Neural progenitor cell (in vitro differentiated cells): ENCODE measurements at regions not wholly inside any gene's neighbourhood (a gene's known extent, or its start where the extent isn't known, plus 50 kb on each side); places are given as distances from the start of the nearest gene placed in this dataset.

Source experiments
- EZH2 ChIP-seq: fragments of 200-600 bp; sonication (generic); IDR thresholded peaks from 2 replicates; pipeline ENCODE4 v1.6.1; 2017; ENCODE audit warnings: antibody characterized with exemption, mild to moderate bottlenecking, moderate library complexity
- EZH2phosphoT487 ChIP-seq: fragments of 200-600 bp; sonication (generic); IDR thresholded peaks from 2 replicates; pipeline ENCODE4 v1.6.1; 2017; ENCODE audit warnings: antibody characterized with exemption
- TF ChIP-seq, protein P1 (sequence below): fragments of 200-600 bp; sonication (generic); IDR thresholded peaks from 2 replicates; pipeline ENCODE4 v1.5.1; 2017; ENCODE audit warnings: antibody characterized with exemption, mild to moderate bottlenecking

DNA sequence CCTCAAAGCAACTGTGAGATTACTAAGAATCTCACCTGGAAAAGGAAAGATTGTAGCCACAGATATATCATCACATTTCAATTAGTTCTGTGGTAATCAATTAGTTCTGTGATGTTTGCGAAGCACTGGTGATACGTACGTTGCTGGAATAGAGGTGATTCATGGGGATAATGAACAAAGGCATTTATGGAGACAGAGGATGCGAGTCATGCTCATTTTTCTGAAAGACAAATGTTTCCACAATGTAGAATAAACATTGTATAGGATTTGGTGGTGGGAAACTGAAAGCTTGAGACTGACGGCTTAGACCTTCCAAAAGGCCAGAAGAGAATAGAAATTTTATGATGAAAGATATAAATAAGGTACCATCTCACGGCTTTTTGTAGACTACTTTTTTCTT, 507.3 kb upstream of the TYRP1 start:
- TF ChIP-seq, protein P1, sequence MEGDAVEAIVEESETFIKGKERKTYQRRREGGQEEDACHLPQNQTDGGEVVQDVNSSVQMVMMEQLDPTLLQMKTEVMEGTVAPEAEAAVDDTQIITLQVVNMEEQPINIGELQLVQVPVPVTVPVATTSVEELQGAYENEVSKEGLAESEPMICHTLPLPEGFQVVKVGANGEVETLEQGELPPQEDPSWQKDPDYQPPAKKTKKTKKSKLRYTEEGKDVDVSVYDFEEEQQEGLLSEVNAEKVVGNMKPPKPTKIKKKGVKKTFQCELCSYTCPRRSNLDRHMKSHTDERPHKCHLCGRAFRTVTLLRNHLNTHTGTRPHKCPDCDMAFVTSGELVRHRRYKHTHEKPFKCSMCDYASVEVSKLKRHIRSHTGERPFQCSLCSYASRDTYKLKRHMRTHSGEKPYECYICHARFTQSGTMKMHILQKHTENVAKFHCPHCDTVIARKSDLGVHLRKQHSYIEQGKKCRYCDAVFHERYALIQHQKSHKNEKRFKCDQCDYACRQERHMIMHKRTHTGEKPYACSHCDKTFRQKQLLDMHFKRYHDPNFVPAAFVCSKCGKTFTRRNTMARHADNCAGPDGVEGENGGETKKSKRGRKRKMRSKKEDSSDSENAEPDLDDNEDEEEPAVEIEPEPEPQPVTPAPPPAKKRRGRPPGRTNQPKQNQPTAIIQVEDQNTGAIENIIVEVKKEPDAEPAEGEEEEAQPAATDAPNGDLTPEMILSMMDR: no peak
- TF ChIP-seq EZH2: no peak
- no peak for TF ChIP-seq EZH2phosphoT487
